ENCODE measurements at regions not wholly inside any gene's neighbourhood (a gene's known extent, or its start where the extent isn't known, plus 50 kb on each side); places are given as distances from the start of the nearest gene placed in this dataset.

DNA sequence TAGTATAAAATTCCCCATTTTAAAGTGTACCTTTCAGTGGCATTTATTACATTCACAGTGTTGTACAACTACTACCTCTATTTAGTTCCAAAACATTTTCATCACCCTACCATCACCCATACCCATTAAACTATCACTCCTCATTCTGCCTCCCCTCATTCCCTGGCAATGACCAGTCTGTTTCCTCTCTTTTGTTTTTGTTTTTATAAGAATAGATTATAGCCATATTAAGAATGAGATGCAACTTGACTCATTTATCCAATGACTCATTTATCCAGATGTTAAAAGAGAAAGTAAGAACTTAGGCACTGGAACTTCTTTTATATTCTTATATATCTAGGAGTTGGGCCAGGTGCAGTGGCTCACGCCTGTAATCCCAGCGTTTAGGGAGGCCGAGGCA is 156.3 kb downstream of the FAT3 start:
- no peak for TF ChIP-seq EZH2phosphoT487 (IDR thresholded peaks at IDR 0.05; ENCODE audit: unreplicated experiment)
- TF ChIP-seq, protein P1, sequence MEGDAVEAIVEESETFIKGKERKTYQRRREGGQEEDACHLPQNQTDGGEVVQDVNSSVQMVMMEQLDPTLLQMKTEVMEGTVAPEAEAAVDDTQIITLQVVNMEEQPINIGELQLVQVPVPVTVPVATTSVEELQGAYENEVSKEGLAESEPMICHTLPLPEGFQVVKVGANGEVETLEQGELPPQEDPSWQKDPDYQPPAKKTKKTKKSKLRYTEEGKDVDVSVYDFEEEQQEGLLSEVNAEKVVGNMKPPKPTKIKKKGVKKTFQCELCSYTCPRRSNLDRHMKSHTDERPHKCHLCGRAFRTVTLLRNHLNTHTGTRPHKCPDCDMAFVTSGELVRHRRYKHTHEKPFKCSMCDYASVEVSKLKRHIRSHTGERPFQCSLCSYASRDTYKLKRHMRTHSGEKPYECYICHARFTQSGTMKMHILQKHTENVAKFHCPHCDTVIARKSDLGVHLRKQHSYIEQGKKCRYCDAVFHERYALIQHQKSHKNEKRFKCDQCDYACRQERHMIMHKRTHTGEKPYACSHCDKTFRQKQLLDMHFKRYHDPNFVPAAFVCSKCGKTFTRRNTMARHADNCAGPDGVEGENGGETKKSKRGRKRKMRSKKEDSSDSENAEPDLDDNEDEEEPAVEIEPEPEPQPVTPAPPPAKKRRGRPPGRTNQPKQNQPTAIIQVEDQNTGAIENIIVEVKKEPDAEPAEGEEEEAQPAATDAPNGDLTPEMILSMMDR (conservative IDR thresholded peaks at IDR 0.05; ENCODE audit: low read depth in 2 of 2), result no peak
- no peak for TF ChIP-seq POLR2AphosphoS5 (IDR thresholded peaks at IDR 0.05; ENCODE audit: low read depth)
- no peak for TF ChIP-seq ZNF331 (CRISPR knock-in tag; IDR thresholded peaks at IDR 0.05; ENCODE audit: low read depth)
- TF ChIP-seq, protein P2, sequence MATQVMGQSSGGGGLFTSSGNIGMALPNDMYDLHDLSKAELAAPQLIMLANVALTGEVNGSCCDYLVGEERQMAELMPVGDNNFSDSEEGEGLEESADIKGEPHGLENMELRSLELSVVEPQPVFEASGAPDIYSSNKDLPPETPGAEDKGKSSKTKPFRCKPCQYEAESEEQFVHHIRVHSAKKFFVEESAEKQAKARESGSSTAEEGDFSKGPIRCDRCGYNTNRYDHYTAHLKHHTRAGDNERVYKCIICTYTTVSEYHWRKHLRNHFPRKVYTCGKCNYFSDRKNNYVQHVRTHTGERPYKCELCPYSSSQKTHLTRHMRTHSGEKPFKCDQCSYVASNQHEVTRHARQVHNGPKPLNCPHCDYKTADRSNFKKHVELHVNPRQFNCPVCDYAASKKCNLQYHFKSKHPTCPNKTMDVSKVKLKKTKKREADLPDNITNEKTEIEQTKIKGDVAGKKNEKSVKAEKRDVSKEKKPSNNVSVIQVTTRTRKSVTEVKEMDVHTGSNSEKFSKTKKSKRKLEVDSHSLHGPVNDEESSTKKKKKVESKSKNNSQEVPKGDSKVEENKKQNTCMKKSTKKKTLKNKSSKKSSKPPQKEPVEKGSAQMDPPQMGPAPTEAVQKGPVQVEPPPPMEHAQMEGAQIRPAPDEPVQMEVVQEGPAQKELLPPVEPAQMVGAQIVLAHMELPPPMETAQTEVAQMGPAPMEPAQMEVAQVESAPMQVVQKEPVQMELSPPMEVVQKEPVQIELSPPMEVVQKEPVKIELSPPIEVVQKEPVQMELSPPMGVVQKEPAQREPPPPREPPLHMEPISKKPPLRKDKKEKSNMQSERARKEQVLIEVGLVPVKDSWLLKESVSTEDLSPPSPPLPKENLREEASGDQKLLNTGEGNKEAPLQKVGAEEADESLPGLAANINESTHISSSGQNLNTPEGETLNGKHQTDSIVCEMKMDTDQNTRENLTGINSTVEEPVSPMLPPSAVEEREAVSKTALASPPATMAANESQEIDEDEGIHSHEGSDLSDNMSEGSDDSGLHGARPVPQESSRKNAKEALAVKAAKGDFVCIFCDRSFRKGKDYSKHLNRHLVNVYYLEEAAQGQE (IDR thresholded peaks at IDR 0.05; ENCODE audit: unreplicated experiment), result no peak
- no peak for TF ChIP-seq EZH2 (IDR thresholded peaks at IDR 0.05; ENCODE audit: low read depth, unreplicated experiment)
- TF ChIP-seq CREB1 (CRISPR knock-in tag; IDR thresholded peaks at IDR 0.05; ENCODE audit: low read depth), result no peak
- no peak for TF ChIP-seq JUNB (IDR thresholded peaks at IDR 0.05; ENCODE audit: unreplicated experiment)
- TF ChIP-seq, protein P3, sequence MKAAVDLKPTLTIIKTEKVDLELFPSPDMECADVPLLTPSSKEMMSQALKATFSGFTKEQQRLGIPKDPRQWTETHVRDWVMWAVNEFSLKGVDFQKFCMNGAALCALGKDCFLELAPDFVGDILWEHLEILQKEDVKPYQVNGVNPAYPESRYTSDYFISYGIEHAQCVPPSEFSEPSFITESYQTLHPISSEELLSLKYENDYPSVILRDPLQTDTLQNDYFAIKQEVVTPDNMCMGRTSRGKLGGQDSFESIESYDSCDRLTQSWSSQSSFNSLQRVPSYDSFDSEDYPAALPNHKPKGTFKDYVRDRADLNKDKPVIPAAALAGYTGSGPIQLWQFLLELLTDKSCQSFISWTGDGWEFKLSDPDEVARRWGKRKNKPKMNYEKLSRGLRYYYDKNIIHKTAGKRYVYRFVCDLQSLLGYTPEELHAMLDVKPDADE (IDR thresholded peaks at IDR 0.05), result no peak
- TF ChIP-seq NANOG (IDR thresholded peaks at IDR 0.05; ENCODE audit: borderline replicate concordance), result no peak
- TF ChIP-seq ZNF114 (CRISPR knock-in tag; IDR thresholded peaks at IDR 0.05), result no peak
- TF ChIP-seq, protein P4, sequence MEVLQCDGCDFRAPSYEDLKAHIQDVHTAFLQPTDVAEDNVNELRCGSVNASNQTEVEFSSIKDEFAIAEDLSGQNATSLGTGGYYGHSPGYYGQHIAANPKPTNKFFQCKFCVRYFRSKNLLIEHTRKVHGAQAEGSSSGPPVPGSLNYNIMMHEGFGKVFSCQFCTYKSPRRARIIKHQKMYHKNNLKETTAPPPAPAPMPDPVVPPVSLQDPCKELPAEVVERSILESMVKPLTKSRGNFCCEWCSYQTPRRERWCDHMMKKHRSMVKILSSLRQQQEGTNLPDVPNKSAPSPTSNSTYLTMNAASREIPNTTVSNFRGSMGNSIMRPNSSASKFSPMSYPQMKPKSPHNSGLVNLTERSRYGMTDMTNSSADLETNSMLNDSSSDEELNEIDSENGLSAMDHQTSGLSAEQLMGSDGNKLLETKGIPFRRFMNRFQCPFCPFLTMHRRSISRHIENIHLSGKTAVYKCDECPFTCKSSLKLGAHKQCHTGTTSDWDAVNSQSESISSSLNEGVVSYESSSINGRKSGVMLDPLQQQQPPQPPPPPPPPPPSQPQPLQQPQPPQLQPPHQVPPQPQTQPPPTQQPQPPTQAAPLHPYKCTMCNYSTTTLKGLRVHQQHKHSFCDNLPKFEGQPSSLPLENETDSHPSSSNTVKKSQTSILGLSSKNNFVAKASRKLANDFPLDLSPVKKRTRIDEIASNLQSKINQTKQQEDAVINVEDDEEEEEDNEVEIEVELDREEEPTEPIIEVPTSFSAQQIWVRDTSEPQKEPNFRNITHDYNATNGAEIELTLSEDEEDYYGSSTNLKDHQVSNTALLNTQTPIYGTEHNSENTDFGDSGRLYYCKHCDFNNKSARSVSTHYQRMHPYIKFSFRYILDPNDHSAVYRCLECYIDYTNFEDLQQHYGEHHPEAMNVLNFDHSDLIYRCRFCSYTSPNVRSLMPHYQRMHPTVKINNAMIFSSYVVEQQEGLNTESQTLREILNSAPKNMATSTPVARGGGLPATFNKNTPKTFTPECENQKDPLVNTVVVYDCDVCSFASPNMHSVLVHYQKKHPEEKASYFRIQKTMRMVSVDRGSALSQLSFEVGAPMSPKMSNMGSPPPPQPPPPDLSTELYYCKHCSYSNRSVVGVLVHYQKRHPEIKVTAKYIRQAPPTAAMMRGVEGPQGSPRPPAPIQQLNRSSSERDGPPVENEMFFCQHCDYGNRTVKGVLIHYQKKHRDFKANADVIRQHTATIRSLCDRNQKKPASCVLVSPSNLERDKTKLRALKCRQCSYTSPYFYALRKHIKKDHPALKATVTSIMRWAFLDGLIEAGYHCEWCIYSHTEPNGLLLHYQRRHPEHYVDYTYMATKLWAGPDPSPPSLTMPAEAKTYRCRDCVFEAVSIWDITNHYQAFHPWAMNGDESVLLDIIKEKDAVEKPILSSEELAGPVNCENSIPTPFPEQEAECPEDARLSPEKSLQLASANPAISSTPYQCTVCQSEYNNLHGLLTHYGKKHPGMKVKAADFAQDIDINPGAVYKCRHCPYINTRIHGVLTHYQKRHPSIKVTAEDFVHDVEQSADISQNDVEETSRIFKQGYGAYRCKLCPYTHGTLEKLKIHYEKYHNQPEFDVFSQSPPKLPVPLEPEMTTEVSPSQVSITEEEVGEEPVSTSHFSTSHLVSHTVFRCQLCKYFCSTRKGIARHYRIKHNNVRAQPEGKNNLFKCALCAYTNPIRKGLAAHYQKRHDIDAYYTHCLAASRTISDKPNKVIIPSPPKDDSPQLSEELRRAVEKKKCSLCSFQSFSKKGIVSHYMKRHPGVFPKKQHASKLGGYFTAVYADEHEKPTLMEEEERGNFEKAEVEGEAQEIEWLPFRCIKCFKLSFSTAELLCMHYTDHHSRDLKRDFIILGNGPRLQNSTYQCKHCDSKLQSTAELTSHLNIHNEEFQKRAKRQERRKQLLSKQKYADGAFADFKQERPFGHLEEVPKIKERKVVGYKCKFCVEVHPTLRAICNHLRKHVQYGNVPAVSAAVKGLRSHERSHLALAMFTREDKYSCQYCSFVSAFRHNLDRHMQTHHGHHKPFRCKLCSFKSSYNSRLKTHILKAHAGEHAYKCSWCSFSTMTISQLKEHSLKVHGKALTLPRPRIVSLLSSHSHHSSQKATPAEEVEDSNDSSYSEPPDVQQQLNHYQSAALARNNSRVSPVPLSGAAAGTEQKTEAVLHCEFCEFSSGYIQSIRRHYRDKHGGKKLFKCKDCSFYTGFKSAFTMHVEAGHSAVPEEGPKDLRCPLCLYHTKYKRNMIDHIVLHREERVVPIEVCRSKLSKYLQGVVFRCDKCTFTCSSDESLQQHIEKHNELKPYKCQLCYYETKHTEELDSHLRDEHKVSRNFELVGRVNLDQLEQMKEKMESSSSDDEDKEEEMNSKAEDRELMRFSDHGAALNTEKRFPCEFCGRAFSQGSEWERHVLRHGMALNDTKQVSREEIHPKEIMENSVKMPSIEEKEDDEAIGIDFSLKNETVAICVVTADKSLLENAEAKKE (CRISPR knock-in tag; IDR thresholded peaks at IDR 0.05), result no peak
- TF ChIP-seq STAT1 (IDR thresholded peaks at IDR 0.05; ENCODE audit: unreplicated experiment), result no peak

Measured in GM23338 (cell line).